ENCODE measurements at regions not wholly inside any gene's neighbourhood (a gene's known extent, or its start where the extent isn't known, plus 50 kb on each side); places are given as distances from the start of the nearest gene placed in this dataset.

- CTCF ChIA-PET = interaction anchor here (0.6 kb wide), 1 partner anchor 286 kb away, joined by 4 read pairs; no protein-coding TSS in a partner anchor
- Histone ChIP-seq H3K36me3 (ENCODE audit: control insufficient read depth in 2 of 2, insufficient read depth in 1 of 2, low read length in 2 of 2) (no peaks in the 10 kb centered on the region), H3K4me3 (ENCODE audit: low read depth, low read length) (no peak overlapping the region), H3K4me1 (ENCODE audit: control insufficient read depth, insufficient read depth, low read length) (no peaks in the 10 kb centered on the region), H3K9me3 (ENCODE audit: control insufficient read depth, insufficient read depth, low read depth, low read length) (no peaks in the 10 kb centered on the region), H3K27ac (ENCODE audit: extremely low read depth, low read depth, low read length) (no peak overlapping the region)
- TF ChIP-seq KLF8 (tag by site-specific recombination; IDR thresholded peaks at IDR 0.05) = no peak
- no peak for TF ChIP-seq ZFP41 (tag by site-specific recombination; IDR thresholded peaks at IDR 0.05; ENCODE audit: borderline replicate concordance)
- no peak for TF ChIP-seq KLF1 (tag by site-specific recombination; IDR thresholded peaks at IDR 0.05)
- no peak for TF ChIP-seq ZNF660 (tag by site-specific recombination; IDR thresholded peaks at IDR 0.05)
- no peak for TF ChIP-seq ZSCAN16 (tag by site-specific recombination; IDR thresholded peaks at IDR 0.05)
- no peak for TF ChIP-seq ZNF555 (tag by site-specific recombination; conservative IDR thresholded peaks at IDR 0.05)
- no peak for TF ChIP-seq ZNF335 (tag by site-specific recombination; conservative IDR thresholded peaks at IDR 0.05)
- TF ChIP-seq PRDM1 (tag by site-specific recombination; IDR thresholded peaks at IDR 0.05) = no peak
- no peak for TF ChIP-seq ZBTB10 (tag by site-specific recombination; IDR thresholded peaks at IDR 0.05)
- TF ChIP-seq GLIS1 (tag by site-specific recombination; IDR thresholded peaks at IDR 0.05) = no peak
- TF ChIP-seq ZNF548 (tag by site-specific recombination; IDR thresholded peaks at IDR 0.05) = no peak
- no peak for TF ChIP-seq ZNF223 (tag by site-specific recombination; IDR thresholded peaks at IDR 0.05)
- TF ChIP-seq ZNF664 (tag by site-specific recombination; IDR thresholded peaks at IDR 0.05) = no peak
- no peak for TF ChIP-seq ZNF529 (tag by site-specific recombination; IDR thresholded peaks at IDR 0.05; ENCODE audit: insufficient replicate concordance)
- POLR2A ChIA-PET = no interaction called here
Observed at GRCh38 chr2:147353072-147353381, 491.8 kb upstream of the ACVR2A start.

- no peaks in the 10 kb centered on the region for H3K4me1 ChIP-seq (ENCODE audit: control insufficient read depth, insufficient read depth, low read length)
- H3K27ac ChIP-seq (ENCODE audit: extremely low read depth, low read depth, low read length) = no peak overlapping the region
- no peaks in the 10 kb centered on the region for H3K9me3 ChIP-seq (ENCODE audit: control insufficient read depth, insufficient read depth, low read depth, low read length)
- no peaks in the 10 kb centered on the region for H3K36me3 ChIP-seq (ENCODE audit: control insufficient read depth in 2 of 2, insufficient read depth in 1 of 2, low read length in 2 of 2)
- ChIA-PET CTCF (interaction anchor here (0.6 kb wide), 2 partner anchors 285 to 540 kb away, joined by 3 to 4 read pairs; no protein-coding TSS in a partner anchor), POLR2A (no interaction called here)
- TF ChIP-seq REPIN1 (tag by site-specific recombination; IDR thresholded peaks at IDR 0.05; ENCODE audit: low read depth) (no peak), ZNF530 (tag by site-specific recombination; IDR thresholded peaks at IDR 0.05; ENCODE audit: low read depth) (no peak), ZSCAN18 (tag by site-specific recombination; IDR thresholded peaks at IDR 0.05) (no peak), ZNF146 (tag by site-specific recombination; IDR thresholded peaks at IDR 0.05) (no peak), SCRT2 (tag by site-specific recombination; IDR thresholded peaks at IDR 0.05) (peak; percentile 32; the same call in 1 of the 2 replicates), ZBTB8A (tag by site-specific recombination; IDR thresholded peaks at IDR 0.05) (no peak), ZNF776 (tag by site-specific recombination; IDR thresholded peaks at IDR 0.05; ENCODE audit: borderline replicate concordance) (no peak)
- no peak overlapping the region for H3K4me3 ChIP-seq (ENCODE audit: low read depth, low read length)
Observed at GRCh38 chr2:147352264-147353071, 492.4 kb upstream of the ACVR2A start.

Measured in HEK293 (cell line).